Thyroid gland (tissue), 4 donors: ENCODE measurements at regions not wholly inside any gene's neighbourhood (a gene's known extent, or its start where the extent isn't known, plus 50 kb on each side); places are given as distances from the start of the nearest gene placed in this dataset.

Experiments
- POLR2A ChIP-seq, 2 donors: fragments of 450-650 bp; IDR thresholded peaks; one replicate each; pipeline ENCODE4 v1.6.1; 2017; ENCODE audit warnings: antibody characterized with exemption in 2 of 2, mild to moderate bottlenecking in 2 of 2, moderate library complexity in 1 of 2
- TF ChIP-seq, protein P1 (sequence below), 6 experiments: fragments of 200-600 bp in 3 of 6; fragments of 450-650 bp in 3 of 6; sonication (generic) in 3 of 6; IDR thresholded peaks; one replicate each; pipeline ENCODE4 v1.5.1; 2016 to 2019; ENCODE audit warnings: antibody characterized with exemption in 6 of 6, mild to moderate bottlenecking in 2 of 6, inconsistent platforms in 1 of 6, moderate library complexity in 1 of 6

DNA sequence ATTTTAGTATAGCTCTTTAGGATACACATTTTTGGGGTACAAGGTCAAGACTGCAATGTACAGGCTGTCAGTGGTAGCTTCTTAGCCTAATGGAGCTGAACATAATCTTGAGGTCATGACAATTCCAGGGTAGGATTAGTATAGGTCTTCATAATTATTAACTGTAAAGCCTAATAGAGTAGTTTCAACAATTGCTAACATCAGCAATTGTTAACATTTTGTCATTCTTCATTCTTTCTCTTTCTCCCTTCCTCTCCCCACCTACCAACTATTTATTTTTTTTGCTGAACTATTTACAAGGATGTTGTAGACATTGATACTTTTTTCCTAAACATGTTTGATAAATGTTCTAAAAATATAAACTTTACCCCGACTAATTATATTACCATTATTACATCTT lies 461.3 kb upstream of the DCC start:
- TF ChIP-seq, protein P1, sequence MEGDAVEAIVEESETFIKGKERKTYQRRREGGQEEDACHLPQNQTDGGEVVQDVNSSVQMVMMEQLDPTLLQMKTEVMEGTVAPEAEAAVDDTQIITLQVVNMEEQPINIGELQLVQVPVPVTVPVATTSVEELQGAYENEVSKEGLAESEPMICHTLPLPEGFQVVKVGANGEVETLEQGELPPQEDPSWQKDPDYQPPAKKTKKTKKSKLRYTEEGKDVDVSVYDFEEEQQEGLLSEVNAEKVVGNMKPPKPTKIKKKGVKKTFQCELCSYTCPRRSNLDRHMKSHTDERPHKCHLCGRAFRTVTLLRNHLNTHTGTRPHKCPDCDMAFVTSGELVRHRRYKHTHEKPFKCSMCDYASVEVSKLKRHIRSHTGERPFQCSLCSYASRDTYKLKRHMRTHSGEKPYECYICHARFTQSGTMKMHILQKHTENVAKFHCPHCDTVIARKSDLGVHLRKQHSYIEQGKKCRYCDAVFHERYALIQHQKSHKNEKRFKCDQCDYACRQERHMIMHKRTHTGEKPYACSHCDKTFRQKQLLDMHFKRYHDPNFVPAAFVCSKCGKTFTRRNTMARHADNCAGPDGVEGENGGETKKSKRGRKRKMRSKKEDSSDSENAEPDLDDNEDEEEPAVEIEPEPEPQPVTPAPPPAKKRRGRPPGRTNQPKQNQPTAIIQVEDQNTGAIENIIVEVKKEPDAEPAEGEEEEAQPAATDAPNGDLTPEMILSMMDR (IDR thresholded peaks at IDR 0.05), result no peak
- TF ChIP-seq POLR2A (IDR thresholded peaks at IDR 0.05), result no peak
